SU-DHL-6 (cell line): ENCODE measurements at regions not wholly inside any gene's neighbourhood (a gene's known extent, or its start where the extent isn't known, plus 50 kb on each side); places are given as distances from the start of the nearest gene placed in this dataset.

Experiments
- EZH2phosphoT487 ChIP-seq: fragments of 200-600 bp; sonication (generic), shearing (Covaris generic); conservative IDR thresholded peaks from 2 replicates; pipeline ENCODE4 v1.6.1; 2018; ENCODE audit warnings: mild to moderate bottlenecking, antibody characterized with exemption, low read length, moderate library complexity, mixed read lengths
- TF ChIP-seq, protein P1 (sequence below): fragments of 200-600 bp; sonication (generic); IDR thresholded peaks from one replicate; pipeline ENCODE4 v1.5.1; 2017; ENCODE audit warnings: antibody characterized with exemption, mild to moderate bottlenecking, low read length, moderate library complexity; ENCODE audit not compliant: insufficient read depth, poor library complexity, severe bottlenecking

DNA sequence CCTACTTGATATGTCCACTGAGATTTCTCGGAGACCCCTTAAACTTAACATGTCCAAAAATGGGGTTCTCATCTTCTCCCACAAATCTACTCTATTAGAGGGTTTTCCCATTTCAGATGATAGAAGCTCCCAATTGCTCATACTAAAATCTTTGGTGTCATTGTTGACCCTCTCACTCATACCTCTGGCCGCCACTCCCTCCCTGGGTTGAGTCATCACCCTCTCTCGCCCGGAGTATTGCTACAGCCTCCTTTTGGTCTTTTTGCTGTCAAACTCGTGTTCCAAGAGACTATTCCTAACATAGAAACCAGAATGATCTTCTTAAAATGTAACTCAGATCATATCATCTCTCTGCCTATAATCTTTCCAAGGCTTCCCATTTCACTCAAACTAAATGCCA is 91.0 kb upstream of the GNAQ start:
- TF ChIP-seq, protein P1, sequence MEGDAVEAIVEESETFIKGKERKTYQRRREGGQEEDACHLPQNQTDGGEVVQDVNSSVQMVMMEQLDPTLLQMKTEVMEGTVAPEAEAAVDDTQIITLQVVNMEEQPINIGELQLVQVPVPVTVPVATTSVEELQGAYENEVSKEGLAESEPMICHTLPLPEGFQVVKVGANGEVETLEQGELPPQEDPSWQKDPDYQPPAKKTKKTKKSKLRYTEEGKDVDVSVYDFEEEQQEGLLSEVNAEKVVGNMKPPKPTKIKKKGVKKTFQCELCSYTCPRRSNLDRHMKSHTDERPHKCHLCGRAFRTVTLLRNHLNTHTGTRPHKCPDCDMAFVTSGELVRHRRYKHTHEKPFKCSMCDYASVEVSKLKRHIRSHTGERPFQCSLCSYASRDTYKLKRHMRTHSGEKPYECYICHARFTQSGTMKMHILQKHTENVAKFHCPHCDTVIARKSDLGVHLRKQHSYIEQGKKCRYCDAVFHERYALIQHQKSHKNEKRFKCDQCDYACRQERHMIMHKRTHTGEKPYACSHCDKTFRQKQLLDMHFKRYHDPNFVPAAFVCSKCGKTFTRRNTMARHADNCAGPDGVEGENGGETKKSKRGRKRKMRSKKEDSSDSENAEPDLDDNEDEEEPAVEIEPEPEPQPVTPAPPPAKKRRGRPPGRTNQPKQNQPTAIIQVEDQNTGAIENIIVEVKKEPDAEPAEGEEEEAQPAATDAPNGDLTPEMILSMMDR = no peak
- no peak for TF ChIP-seq EZH2phosphoT487
